Ectodermal cell (in vitro differentiated cells): ENCODE measurements at regions not wholly inside any gene's neighbourhood (a gene's known extent, or its start where the extent isn't known, plus 50 kb on each side); places are given as distances from the start of the nearest gene placed in this dataset.

Experiments used
- H3K27ac ChIP-seq: 2 replicates; pipeline ENCODE4 v1.7.0; 2013; ENCODE audit warnings: mild to moderate bottlenecking, low read depth, low read length; ENCODE audit not compliant: insufficient read depth, poor library complexity, severe bottlenecking
- H3K27me3 ChIP-seq: 2 replicates; pipeline ENCODE4 v1.7.0; 2013; ENCODE audit warnings: mild to moderate bottlenecking, low read length; ENCODE audit not compliant: insufficient read depth, control insufficient read depth, poor library complexity, severe bottlenecking
- H3K36me3 ChIP-seq: one replicate; pipeline ENCODE4 v1.7.0; 2013; ENCODE audit warnings: low read length; ENCODE audit not compliant: control insufficient read depth, insufficient read depth
- H3K4me1 ChIP-seq: one replicate; pipeline ENCODE4 v1.7.0; 2013; ENCODE audit warnings: low read length; ENCODE audit not compliant: control insufficient read depth, insufficient read depth
- H3K4me3 ChIP-seq: 2 replicates; pipeline ENCODE4 v1.7.0; 2013; ENCODE audit warnings: low read depth, low read length, control low read depth; ENCODE audit not compliant: insufficient read depth
- H3K9me3 ChIP-seq: 2 replicates; pipeline ENCODE4 v1.7.0; 2013; ENCODE audit warnings: mild to moderate bottlenecking, low read length, moderate library complexity; ENCODE audit not compliant: control insufficient read depth
- WGBS, 2 experiments: methylation state at CpG; one replicate each; pipeline ENCODE4 v1.1.7; 2013; ENCODE audit warnings: missing lambda C conversion rate in 2 of 2; 5-methylcytosine and 5-hydroxymethylcytosine counted together

GRCh38 chr9:134227451-134228411 is 63.4 kb upstream of the RNU6ATAC start:
- 79 to 81% methylated on average over 27 of the region's 27 CpGs for WGBS, 2 experiments
- H3K4me1 ChIP-seq, result peaks cover 4% of the 10 kb centered on the region
- no peaks in the 10 kb centered on the region for H3K27me3 ChIP-seq

GRCh38 chr9:134228649-134229048 is 64.3 kb upstream of the RNU6ATAC start:
- H3K36me3 ChIP-seq, result no peaks in the 10 kb centered on the region
- H3K27me3 ChIP-seq, result no peaks in the 10 kb centered on the region
- no peak overlapping the region for H3K4me3 ChIP-seq
- WGBS, 2 experiments, result 83 to 95% methylated on average over 8 of the region's 8 CpGs
- no peak overlapping the region for H3K27ac ChIP-seq
- H3K9me3 ChIP-seq, result no peaks in the 10 kb centered on the region
- H3K4me1 ChIP-seq, result no peaks in the 10 kb centered on the region

More at GRCh38 chr9:134227451-134228411, 63.4 kb upstream of the RNU6ATAC start:
- H3K4me3 ChIP-seq, result no peak overlapping the region
- no peaks in the 10 kb centered on the region for H3K36me3 ChIP-seq
- H3K27ac ChIP-seq, result no peak overlapping the region
- H3K9me3 ChIP-seq, result no peaks in the 10 kb centered on the region

- WGBS, 2 experiments, result 91 to 92% methylated on average over 23 of the region's 23 CpGs
- no peaks in the 10 kb centered on the region for H3K27me3 ChIP-seq
These were observed 65.2 kb upstream of the RNU6ATAC start for GRCh38 chr9:134229466-134230091.

GRCh38 chr9:134230092-134230941 is 66.0 kb upstream of the RNU6ATAC start:
- 88 to 89% methylated on average over 28 of the region's 28 CpGs for WGBS, 2 experiments
- no peaks in the 10 kb centered on the region for H3K9me3 ChIP-seq
- no peak overlapping the region for H3K27ac ChIP-seq
- H3K36me3 ChIP-seq, result no peaks in the 10 kb centered on the region
- H3K4me1 ChIP-seq, result no peaks in the 10 kb centered on the region
- H3K4me3 ChIP-seq, result no peak overlapping the region
- no peaks in the 10 kb centered on the region for H3K27me3 ChIP-seq

More at GRCh38 chr9:134229466-134230091, 65.2 kb upstream of the RNU6ATAC start:
- H3K27ac ChIP-seq, result no peak overlapping the region
- H3K36me3 ChIP-seq, result no peaks in the 10 kb centered on the region
- no peaks in the 10 kb centered on the region for H3K9me3 ChIP-seq
- no peaks in the 10 kb centered on the region for H3K4me1 ChIP-seq
- H3K4me3 ChIP-seq, result no peak overlapping the region

- 92% methylated on average over 14 of the region's 14 CpGs for WGBS, 2 experiments
- H3K4me1 ChIP-seq, result no peaks in the 10 kb centered on the region
- H3K4me3 ChIP-seq, result no peak overlapping the region
- H3K27ac ChIP-seq, result no peak overlapping the region
- H3K27me3 ChIP-seq, result no peaks in the 10 kb centered on the region
- H3K36me3 ChIP-seq, result no peaks in the 10 kb centered on the region
- H3K9me3 ChIP-seq, result no peaks in the 10 kb centered on the region
These were observed 66.6 kb upstream of the RNU6ATAC start for GRCh38 chr9:134230942-134231325.

GRCh38 chr9:134231330-134231745 is 67.0 kb upstream of the RNU6ATAC start:
- no peak overlapping the region for H3K27ac ChIP-seq
- no peak overlapping the region for H3K4me3 ChIP-seq
- H3K36me3 ChIP-seq, result no peaks in the 10 kb centered on the region
- no peaks in the 10 kb centered on the region for H3K27me3 ChIP-seq
- no peaks in the 10 kb centered on the region for H3K9me3 ChIP-seq
- 89 to 91% methylated on average over 12 of the region's 12 CpGs for WGBS, 2 experiments
- H3K4me1 ChIP-seq, result no peaks in the 10 kb centered on the region

- Histone ChIP-seq H3K9me3 (no peaks in the 10 kb centered on the region), H3K4me1 (no peaks in the 10 kb centered on the region), H3K36me3 (no peaks in the 10 kb centered on the region), H3K27me3 (no peaks in the 10 kb centered on the region), H3K4me3 (no peak overlapping the region), H3K27ac (no peak overlapping the region)
- WGBS, 2 experiments, result 90 to 92% methylated on average over 8 of the region's 8 CpGs
These were observed 67.4 kb upstream of the RNU6ATAC start for GRCh38 chr9:134231767-134232166.

- WGBS, 2 experiments, result 91 to 93% methylated on average over 16 of the region's 16 CpGs
These were observed 68.7 kb upstream of the RNU6ATAC start for GRCh38 chr9:134233022-134233421.

GRCh38 chr9:134234001-134234660 is 69.8 kb upstream of the RNU6ATAC start:
- no peaks in the 10 kb centered on the region for H3K36me3 ChIP-seq
- H3K27me3 ChIP-seq, result no peaks in the 10 kb centered on the region
- no peaks in the 10 kb centered on the region for H3K4me1 ChIP-seq
- H3K4me3 ChIP-seq, result no peak overlapping the region
- WGBS, 2 experiments, result 89 to 91% methylated on average over 21 of the region's 21 CpGs
- H3K27ac ChIP-seq, result no peak overlapping the region
- H3K9me3 ChIP-seq, result no peaks in the 10 kb centered on the region

More at GRCh38 chr9:134233022-134233421, 68.7 kb upstream of the RNU6ATAC start:
- Histone ChIP-seq H3K9me3 (no peaks in the 10 kb centered on the region), H3K27me3 (no peaks in the 10 kb centered on the region), H3K36me3 (no peaks in the 10 kb centered on the region), H3K27ac (no peak overlapping the region), H3K4me3 (no peak overlapping the region), H3K4me1 (no peaks in the 10 kb centered on the region)
